ENCODE measurements at regions not wholly inside any gene's neighbourhood (a gene's known extent, or its start where the extent isn't known, plus 50 kb on each side); places are given as distances from the start of the nearest gene placed in this dataset.

DNA sequence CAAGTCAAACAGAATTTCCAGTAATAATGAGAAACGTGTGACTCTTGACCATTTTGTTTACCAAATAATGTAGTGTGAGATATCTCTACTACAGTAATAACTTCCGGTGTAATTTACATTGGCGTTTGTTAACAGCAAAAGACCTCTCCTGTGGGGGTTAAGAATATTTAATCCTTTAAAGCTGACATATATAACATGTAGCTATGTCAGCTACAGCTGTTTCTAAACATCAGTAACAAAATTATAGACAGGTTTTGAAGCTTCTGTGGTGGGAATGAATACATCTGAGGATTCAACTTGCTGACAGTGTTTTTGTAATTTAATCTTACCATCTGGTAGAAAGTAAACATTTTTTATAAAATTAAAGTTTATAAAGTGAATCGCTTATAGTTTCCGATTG lies 73.6 kb upstream of the TENM3 start:
- FAIRE-seq (no peak), DNase-seq (ENCODE audit: insufficient read length) (no peak)
- TF ChIP-seq POLR2AphosphoS5 (IDR thresholded peaks at IDR 0.05; ENCODE audit: low read depth, low read length) (no peak), POLR2A (IDR thresholded peaks at IDR 0.05; ENCODE audit: low read depth, low read length) (no peak), TAF1 (IDR thresholded peaks at IDR 0.05; ENCODE audit: borderline replicate concordance, low read depth, low read length) (no peak)

DNA sequence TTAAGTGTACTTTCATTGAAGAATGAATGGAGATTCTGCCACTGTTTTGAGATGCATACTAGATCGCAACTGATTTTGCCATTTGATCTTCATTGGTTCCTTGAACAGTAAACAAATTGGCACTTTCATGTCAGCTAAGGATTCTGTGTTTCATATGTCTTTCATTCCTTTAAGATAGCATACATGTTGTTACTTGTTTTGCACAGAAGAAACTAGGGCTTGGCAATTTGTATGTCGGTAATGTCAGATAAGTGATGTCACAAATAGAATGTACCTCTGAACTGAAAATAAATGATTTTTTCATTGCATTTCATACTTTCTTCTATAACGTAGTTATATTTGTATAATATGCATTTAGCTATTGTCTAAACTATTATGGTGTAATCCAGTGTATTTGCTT lies 73.2 kb upstream of the TENM3 start:
- TF ChIP-seq POLR2A (IDR thresholded peaks at IDR 0.05; ENCODE audit: low read depth, low read length) (no peak), TAF1 (IDR thresholded peaks at IDR 0.05; ENCODE audit: borderline replicate concordance, low read depth, low read length) (no peak)
- DNase-seq (ENCODE audit: insufficient read length) (no peak), FAIRE-seq (no peak)

DNA sequence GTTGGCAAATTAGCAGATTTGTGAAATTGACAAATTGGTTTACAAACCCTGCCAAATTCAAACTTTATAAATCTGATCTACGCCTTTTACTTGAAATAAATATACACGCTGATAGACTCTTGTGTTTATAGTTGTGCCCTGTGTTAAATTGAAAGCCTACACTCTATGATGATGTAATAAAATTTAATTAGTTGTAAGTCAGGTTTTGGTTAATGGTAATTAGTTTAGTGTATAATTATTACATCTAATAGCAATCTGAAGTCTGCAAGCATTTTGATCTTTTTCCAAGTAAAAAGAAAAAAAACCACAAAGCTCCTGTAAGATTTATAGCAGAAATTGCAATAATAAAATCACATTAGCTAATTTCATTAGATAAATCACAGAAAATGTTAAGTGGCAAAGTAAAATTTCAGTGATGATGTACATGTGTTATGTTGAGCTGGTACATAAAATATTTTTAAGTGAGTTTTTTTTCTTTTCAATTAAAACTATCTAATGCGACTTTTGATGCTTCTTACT lies 72.7 kb upstream of the TENM3 start:
- DNase-seq (ENCODE audit: insufficient read length) (no peak), FAIRE-seq (no peak)
- TF ChIP-seq TAF1 (IDR thresholded peaks at IDR 0.05; ENCODE audit: borderline replicate concordance, low read depth, low read length) (no peak), POLR2AphosphoS5 (IDR thresholded peaks at IDR 0.05; ENCODE audit: low read depth, low read length) (no peak), POLR2A (IDR thresholded peaks at IDR 0.05; ENCODE audit: low read depth, low read length) (no peak)

DNA sequence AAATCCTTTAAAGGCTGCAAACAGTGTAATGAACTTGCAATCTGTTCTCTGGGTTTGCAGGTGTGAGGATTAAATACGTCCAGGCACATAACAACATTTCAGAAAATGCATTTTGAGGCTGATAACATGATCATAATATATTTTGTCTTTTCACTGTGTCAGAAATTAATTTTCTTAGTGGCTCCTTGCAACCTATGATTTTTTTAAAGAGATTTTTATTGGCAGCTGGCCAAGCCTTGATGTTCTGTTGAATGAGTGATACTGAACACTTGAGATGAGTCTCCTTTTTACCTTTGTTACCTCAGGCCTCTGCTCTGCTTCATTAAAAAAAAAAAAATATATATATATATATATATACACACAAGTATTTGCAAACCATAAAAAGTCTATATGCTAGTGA lies 68.2 kb upstream of the TENM3 start:
- DNase-seq (ENCODE audit: insufficient read length), result no peak
- FAIRE-seq, result no peak
- no peak for TF ChIP-seq TAF1 (IDR thresholded peaks at IDR 0.05; ENCODE audit: borderline replicate concordance, low read depth, low read length)
- TF ChIP-seq POLR2A (IDR thresholded peaks at IDR 0.05; ENCODE audit: low read depth, low read length), result no peak
- TF ChIP-seq POLR2AphosphoS5 (IDR thresholded peaks at IDR 0.05; ENCODE audit: low read depth, low read length), result no peak

DNA sequence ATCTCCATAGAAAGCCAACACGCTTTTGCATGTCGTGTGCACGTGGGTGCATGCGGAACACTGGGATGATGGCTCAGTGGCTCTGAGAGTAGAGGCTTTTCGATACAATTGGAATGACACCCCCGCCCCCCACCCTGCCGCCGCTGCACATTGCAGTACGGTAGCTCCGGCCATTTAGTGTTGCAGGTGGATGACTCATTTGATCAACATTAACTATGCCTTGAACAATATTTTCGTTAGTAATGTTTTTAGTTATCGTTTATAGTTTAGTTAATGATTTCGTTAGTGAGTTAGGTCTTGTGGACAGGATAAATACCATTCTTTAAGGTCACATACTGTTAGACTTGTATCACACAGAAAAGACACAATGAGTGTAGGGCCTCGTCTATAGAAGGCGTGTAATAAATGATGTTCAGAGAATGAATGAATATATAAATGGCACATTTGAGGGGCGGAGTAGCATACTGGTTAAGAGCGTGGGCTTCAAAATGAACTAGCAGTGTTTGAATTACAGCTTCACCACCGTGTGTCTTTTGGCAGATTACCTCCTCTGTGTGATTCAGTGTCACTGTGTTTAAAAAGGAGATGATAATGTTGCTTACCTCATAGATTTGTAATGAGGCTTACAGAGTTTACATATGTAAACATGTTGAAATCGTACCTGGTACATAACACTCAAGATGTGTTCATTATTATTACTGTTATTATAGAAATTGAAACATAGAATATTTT lies 67.2 kb upstream of the TENM3 start:
- FAIRE-seq (no peak), DNase-seq (ENCODE audit: insufficient read length) (no peak)
- no peak for TF ChIP-seq POLR2AphosphoS5 (IDR thresholded peaks at IDR 0.05; ENCODE audit: low read depth, low read length)
- no peak for TF ChIP-seq TAF1 (IDR thresholded peaks at IDR 0.05; ENCODE audit: borderline replicate concordance, low read depth, low read length)
- TF ChIP-seq POLR2A (IDR thresholded peaks at IDR 0.05; ENCODE audit: low read depth, low read length), result no peak

DNA sequence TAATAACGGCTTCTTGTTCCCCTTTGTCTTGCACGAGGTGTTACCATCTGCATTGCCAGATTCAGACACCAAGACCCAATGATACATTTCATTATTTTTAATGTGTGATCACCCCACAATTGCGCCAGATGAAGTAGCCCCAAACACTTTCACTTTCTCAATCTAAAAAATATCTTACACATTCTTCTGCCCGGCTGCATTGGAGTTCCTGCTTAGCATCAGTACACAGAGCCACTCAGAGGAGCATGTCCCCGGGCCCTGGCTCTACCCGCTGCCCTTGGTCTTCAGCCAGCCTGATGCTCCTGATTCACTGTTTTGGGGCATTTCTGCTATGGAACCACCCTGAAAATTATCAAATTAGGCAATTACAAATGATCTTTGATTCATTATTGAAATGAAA lies 66.0 kb upstream of the TENM3 start:
- TF ChIP-seq TAF1 (IDR thresholded peaks at IDR 0.05; ENCODE audit: borderline replicate concordance, low read depth, low read length), result no peak
- DNase-seq (ENCODE audit: insufficient read length) (no peak), FAIRE-seq (no peak)

DNA sequence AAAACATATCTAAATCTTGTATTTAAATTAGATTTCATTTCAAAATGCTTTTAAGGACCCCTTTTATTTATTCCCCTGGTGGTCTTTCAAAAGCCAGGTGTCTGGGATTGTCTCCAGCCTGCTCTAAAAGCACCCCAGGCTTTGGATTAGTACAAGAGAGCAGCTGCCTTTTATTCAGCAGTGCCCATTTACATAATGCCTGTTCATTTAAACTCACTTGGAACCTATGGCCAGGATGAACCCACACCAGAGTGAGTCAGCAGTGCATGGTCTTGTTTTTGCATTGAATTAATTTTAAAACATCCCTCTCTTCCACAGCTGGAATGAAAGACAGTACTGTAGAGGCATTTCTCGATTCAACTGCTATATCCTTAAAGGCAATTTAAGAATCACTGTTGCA lies 64.1 kb upstream of the TENM3 start:
- TF ChIP-seq TAF1 (IDR thresholded peaks at IDR 0.05; ENCODE audit: borderline replicate concordance, low read depth, low read length) (no peak), POLR2A (IDR thresholded peaks at IDR 0.05; ENCODE audit: low read depth, low read length) (no peak), POLR2AphosphoS5 (IDR thresholded peaks at IDR 0.05; ENCODE audit: low read depth, low read length) (no peak)
- no peak for FAIRE-seq
- DNase-seq (ENCODE audit: insufficient read length), result no peak

DNA sequence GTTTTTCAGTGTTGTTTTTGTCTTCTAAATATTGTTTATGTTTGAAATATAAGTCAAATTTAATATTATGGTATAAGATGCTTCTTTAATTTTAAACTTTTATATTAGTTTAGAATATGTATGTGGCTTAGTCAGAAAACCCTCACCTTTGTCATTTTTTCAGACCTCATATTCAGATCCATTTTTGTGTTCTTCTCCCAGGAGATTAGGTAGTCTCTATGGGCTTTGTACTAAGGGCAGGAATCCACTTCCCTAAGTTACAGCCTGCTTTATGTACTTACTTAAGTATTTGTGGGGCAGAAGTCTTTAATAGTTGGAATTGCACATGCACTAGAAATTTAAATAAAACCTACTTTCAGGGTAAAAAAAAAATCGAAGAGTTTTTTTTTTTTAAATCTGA lies 63.5 kb upstream of the TENM3 start:
- DNase-seq (ENCODE audit: insufficient read length) (no peak), FAIRE-seq (no peak)
- TF ChIP-seq POLR2A (IDR thresholded peaks at IDR 0.05; ENCODE audit: low read depth, low read length), result no peak
- TF ChIP-seq POLR2AphosphoS5 (IDR thresholded peaks at IDR 0.05; ENCODE audit: low read depth, low read length), result no peak
- TF ChIP-seq TAF1 (IDR thresholded peaks at IDR 0.05; ENCODE audit: borderline replicate concordance, low read depth, low read length), result no peak

DNA sequence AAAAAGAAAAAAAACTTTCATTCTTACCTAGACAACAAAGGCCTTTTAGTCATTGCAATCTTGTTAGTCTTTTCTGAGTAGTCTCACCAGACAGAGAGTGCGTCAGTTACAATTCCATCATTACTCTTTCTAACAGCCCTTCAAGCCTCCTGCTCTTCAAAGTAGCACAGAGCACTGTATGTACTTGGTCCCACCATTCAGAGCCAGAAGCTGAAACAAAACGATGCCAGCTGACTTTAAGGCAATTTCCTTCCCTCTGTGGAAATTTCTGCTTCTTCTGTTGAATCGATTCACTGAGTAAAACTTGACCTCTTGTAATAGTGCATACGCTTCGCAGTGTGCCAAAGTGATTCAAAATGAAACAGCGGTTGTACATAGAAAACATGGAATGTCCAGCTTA lies 57.7 kb upstream of the TENM3 start:
- DNase-seq (ENCODE audit: insufficient read length) (no peak), FAIRE-seq (no peak)
- TF ChIP-seq POLR2A (IDR thresholded peaks at IDR 0.05; ENCODE audit: low read depth, low read length) (no peak), TAF1 (IDR thresholded peaks at IDR 0.05; ENCODE audit: borderline replicate concordance, low read depth, low read length) (no peak), POLR2AphosphoS5 (IDR thresholded peaks at IDR 0.05; ENCODE audit: low read depth, low read length) (no peak)

DNA sequence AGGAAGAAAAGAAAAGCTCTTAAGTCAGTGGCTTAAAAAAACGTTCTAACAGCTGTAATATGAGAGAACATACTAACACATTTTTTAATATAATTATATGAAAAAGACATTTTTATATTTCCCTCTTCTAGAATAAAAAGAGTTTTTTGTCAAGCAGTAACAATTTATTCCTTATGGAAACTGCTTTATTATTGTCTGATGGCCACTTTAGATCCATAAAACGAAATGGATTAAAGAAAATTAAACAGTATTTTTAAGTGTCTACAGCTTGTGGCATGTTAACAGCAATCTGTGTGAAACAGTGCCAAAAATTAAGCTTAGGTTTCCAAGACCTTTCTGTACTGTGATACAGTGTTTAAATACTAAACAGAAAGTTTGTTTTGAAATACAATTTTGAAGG lies 55.5 kb upstream of the TENM3 start:
- FAIRE-seq (no peak), DNase-seq (ENCODE audit: insufficient read length) (no peak)
- no peak for TF ChIP-seq TAF1 (IDR thresholded peaks at IDR 0.05; ENCODE audit: borderline replicate concordance, low read depth, low read length)
- no peak for TF ChIP-seq POLR2AphosphoS5 (IDR thresholded peaks at IDR 0.05; ENCODE audit: low read depth, low read length)
- no peak for TF ChIP-seq POLR2A (IDR thresholded peaks at IDR 0.05; ENCODE audit: low read depth, low read length)

DNA sequence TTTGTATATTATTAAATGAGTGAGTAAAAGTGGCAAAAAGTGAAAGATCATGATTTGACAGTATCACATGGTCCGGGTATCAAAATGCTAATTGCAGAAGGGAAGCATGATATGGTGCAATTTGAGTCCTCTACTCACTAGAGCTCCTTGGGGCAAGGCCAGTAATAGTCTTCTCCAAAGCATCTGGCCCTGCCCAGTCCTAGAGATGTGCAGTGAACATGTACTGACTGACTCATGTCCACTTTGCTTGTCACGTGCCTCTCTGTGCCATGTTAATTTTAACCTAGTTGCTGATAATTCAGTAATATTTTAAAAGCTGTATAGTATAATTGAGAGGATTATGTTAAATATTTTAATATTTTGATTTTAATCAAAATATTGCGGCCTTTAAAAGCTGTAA lies 54.6 kb upstream of the TENM3 start:
- TF ChIP-seq POLR2AphosphoS5 (IDR thresholded peaks at IDR 0.05; ENCODE audit: low read depth, low read length), result no peak
- no peak for TF ChIP-seq POLR2A (IDR thresholded peaks at IDR 0.05; ENCODE audit: low read depth, low read length)
- no peak for TF ChIP-seq TAF1 (IDR thresholded peaks at IDR 0.05; ENCODE audit: borderline replicate concordance, low read depth, low read length)
- DNase-seq (ENCODE audit: insufficient read length), result no peak
- FAIRE-seq, result no peak

DNA sequence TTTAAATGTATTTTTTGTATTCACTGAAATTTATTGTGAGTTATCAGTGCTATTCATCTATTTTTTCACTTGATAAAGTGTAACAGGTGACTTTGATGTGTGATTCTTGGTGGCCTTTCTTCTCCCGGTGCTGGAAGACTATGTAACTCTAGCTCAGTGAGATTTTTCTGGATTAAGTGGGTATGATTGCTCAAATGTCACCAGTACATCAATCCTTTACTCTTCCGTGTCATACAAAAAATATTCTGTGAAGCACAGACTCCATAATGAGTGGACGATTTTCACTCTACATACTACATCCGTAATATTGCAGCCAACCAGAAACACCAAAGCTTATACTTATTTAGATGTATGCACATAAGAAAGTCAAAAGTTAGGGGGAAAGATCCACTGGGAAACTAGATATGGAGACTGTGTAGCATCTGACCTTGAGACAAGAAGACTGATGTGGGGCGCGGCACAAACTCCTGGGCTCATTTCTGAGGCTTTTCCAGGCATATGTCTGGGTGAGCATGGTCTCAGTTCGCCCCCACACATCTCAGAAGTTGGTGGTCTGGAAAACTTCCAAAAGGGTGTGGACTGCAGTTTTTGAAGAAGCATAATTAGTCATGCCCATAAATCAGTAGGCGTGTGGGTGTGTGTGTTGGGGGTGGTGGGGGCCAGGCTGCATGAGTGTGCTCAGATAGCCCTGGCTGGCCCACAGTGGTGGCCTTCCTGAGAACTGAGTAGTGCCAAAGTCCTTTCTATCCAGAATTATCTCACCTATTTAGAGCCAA lies 53.9 kb upstream of the TENM3 start:
- no peak for TF ChIP-seq POLR2A (IDR thresholded peaks at IDR 0.05; ENCODE audit: low read depth, low read length)
- TF ChIP-seq POLR2AphosphoS5 (IDR thresholded peaks at IDR 0.05; ENCODE audit: low read depth, low read length), result no peak
- no peak for TF ChIP-seq TAF1 (IDR thresholded peaks at IDR 0.05; ENCODE audit: borderline replicate concordance, low read depth, low read length)

More for the DNA sequence above, 53.9 kb upstream of the TENM3 start:
- DNase-seq (ENCODE audit: insufficient read length), result no peak
- FAIRE-seq, result no peak
